Body of pancreas (tissue), 4 donors: ENCODE measurements at regions not wholly inside any gene's neighbourhood (a gene's known extent, or its start where the extent isn't known, plus 50 kb on each side); places are given as distances from the start of the nearest gene placed in this dataset.

ENCODE experiments used
- CTCF ChIP-seq, 7 experiments: fragments of 450-650 bp in 4 of 7; fragments of 200-600 bp in 3 of 7; sonication (generic) in 3 of 7; IDR thresholded peaks; one replicate each; pipeline ENCODE4 v1.5.1; 2016 to 2019; ENCODE audit warnings: antibody characterized with exemption in 7 of 7
- POLR2A ChIP-seq, 3 donors: fragments of 450-650 bp; IDR thresholded peaks; one replicate each; pipeline ENCODE4 v1.6.1; 2016; ENCODE audit warnings: antibody characterized with exemption in 3 of 3, mild to moderate bottlenecking in 2 of 3

- no peak for TF ChIP-seq CTCF (IDR thresholded peaks at IDR 0.05)
- no peak for TF ChIP-seq POLR2A (IDR thresholded peaks at IDR 0.05)
These were observed 145.1 kb upstream of the C14orf180 start for GRCh38 chr14:104434214-104435076.
